DOHH2 (cell line): ENCODE measurements at regions not wholly inside any gene's neighbourhood (a gene's known extent, or its start where the extent isn't known, plus 50 kb on each side); places are given as distances from the start of the nearest gene placed in this dataset.

ENCODE experiments used
- CTCF ChIP-seq: fragments of 200-600 bp; sonication (generic); IDR thresholded peaks from one replicate; pipeline ENCODE4 v1.5.1; 2014; ENCODE audit warnings: antibody characterized with exemption, mild to moderate bottlenecking, low read depth, low read length; ENCODE audit not compliant: poor library complexity, severe bottlenecking
- EZH2phosphoT487 ChIP-seq: fragments of 200-600 bp; sonication (generic); IDR thresholded peaks from 2 replicates; pipeline ENCODE4 v1.6.1; 2017; ENCODE audit warnings: borderline replicate concordance, mild to moderate bottlenecking, antibody characterized with exemption, low read length, moderate library complexity, mixed read lengths

GRCh38 chr6:27119761-27120160 lies 127.7 kb upstream of the PRSS16 start:
- no peak for TF ChIP-seq CTCF
- no peak for TF ChIP-seq EZH2phosphoT487
